Astrocyte of the cerebellum (primary cell): ENCODE measurements at regions not wholly inside any gene's neighbourhood (a gene's known extent, or its start where the extent isn't known, plus 50 kb on each side); places are given as distances from the start of the nearest gene placed in this dataset.

ENCODE experiments used
- DNase-seq: peaks from one replicate; pipeline ENCODE4 v3.0.0-alpha.2; 2011; ENCODE audit warnings: low read depth
- H3K4me3 ChIP-seq: 2 replicates; pipeline ENCODE4 v1.5.1; 2011; ENCODE audit warnings: mild to moderate bottlenecking, low read depth, low read length, moderate library complexity
- CTCF ChIP-seq: IDR thresholded peaks from 2 replicates; pipeline ENCODE4 v1.5.1; 2012; ENCODE audit warnings: low read length, low read depth, moderate library complexity, mild to moderate bottlenecking; ENCODE audit errors: missing control alignments
- in situ Hi-C: cut with HindIII; loops from 2 replicates; pipeline ENCODE4 v1.10.0; 2017; ENCODE audit warnings: low sequenced_read_pairs

- in situ Hi-C loops = no loop called here
- DNase-seq = no peak
- H3K4me3 ChIP-seq = no peak overlapping the region
- no peak for TF ChIP-seq CTCF
Measured at GRCh38 chr5:24773261-24773660, 128.5 kb upstream of the CDH10 start.

GRCh38 chr5:24767086-24767485 is 122.3 kb upstream of the CDH10 start:
- no peak for TF ChIP-seq CTCF
- H3K4me3 ChIP-seq = no peak overlapping the region
- in situ Hi-C loops = no loop called here
- no peak for DNase-seq

GRCh38 chr5:24765219-24765618 is 120.4 kb upstream of the CDH10 start:
- DNase-seq = no peak
- H3K4me3 ChIP-seq = no peak overlapping the region
- no peak for TF ChIP-seq CTCF
- in situ Hi-C loops = no loop called here

GRCh38 chr5:24750355-24750754 is 105.6 kb upstream of the CDH10 start:
- no peak overlapping the region for H3K4me3 ChIP-seq
- in situ Hi-C loops = no loop called here
- no peak for DNase-seq
- no peak for TF ChIP-seq CTCF

GRCh38 chr5:24749701-24750100 is 104.9 kb upstream of the CDH10 start:
- TF ChIP-seq CTCF = no peak
- no peak overlapping the region for H3K4me3 ChIP-seq
- DNase-seq = no peak
- in situ Hi-C loops = no loop called here

GRCh38 chr5:24747327-24747726 is 102.5 kb upstream of the CDH10 start:
- DNase-seq = no peak
- TF ChIP-seq CTCF = no peak
- no peak overlapping the region for H3K4me3 ChIP-seq
- in situ Hi-C loops = no loop called here

- H3K4me3 ChIP-seq = no peak overlapping the region
- no peak for TF ChIP-seq CTCF
- DNase-seq = no peak
- in situ Hi-C loops = no loop called here
Measured at GRCh38 chr5:24742334-24742733, 97.6 kb upstream of the CDH10 start.
